Endothelial cell of umbilical vein (primary cell): ENCODE measurements at regions not wholly inside any gene's neighbourhood (a gene's known extent, or its start where the extent isn't known, plus 50 kb on each side); places are given as distances from the start of the nearest gene placed in this dataset.

ENCODE experiments used
- EZH2 ChIP-seq: IDR thresholded peaks from 2 replicates; pipeline ENCODE4 v1.6.1; 2012; ENCODE audit warnings: borderline replicate concordance, low read depth, mild to moderate bottlenecking, moderate library complexity, low read length, inconsistent platforms; ENCODE audit not compliant: severe bottlenecking
- FOS ChIP-seq: IDR thresholded peaks from 2 replicates; pipeline ENCODE4 v1.6.1; 2011; ENCODE audit warnings: mild to moderate bottlenecking, low read length, moderate library complexity, borderline replicate concordance; ENCODE audit not compliant: insufficient read depth
- GATA2 ChIP-seq: IDR thresholded peaks from 2 replicates; pipeline ENCODE4 v1.7.0; 2011; ENCODE audit warnings: low read depth, mild to moderate bottlenecking, moderate library complexity, mixed read lengths, low read length; ENCODE audit not compliant: insufficient read length, insufficient read depth
- JUN ChIP-seq: IDR thresholded peaks from 2 replicates; pipeline ENCODE4 v1.6.1; 2011; ENCODE audit warnings: borderline replicate concordance, low read depth; ENCODE audit not compliant: insufficient read length, insufficient read depth
- MAX ChIP-seq: IDR thresholded peaks from 2 replicates; pipeline ENCODE4 v1.6.1; 2011; ENCODE audit not compliant: insufficient read depth, insufficient read length
- MYC ChIP-seq: IDR thresholded peaks from one replicate; pipeline ENCODE4 v1.6.1; 2011; ENCODE audit warnings: mild to moderate bottlenecking, low read depth, low read length
- POLR2A ChIP-seq: IDR thresholded peaks from 2 replicates; pipeline ENCODE4 v1.6.1; 2012; ENCODE audit warnings: low read depth, mild to moderate bottlenecking, control low read depth, low read length
- POLR2AphosphoS5 ChIP-seq: IDR thresholded peaks from 2 replicates; pipeline ENCODE4 v1.6.1; 2012; ENCODE audit warnings: low read depth, mild to moderate bottlenecking, control low read depth, low read length, moderate library complexity; ENCODE audit not compliant: insufficient read depth
- TF ChIP-seq, protein P1 (sequence below), 2 donors: IDR thresholded peaks; 1 replicate in 1 of 2; 2 replicates in 1 of 2; pipeline ENCODE4 v1.5.1; 2011; ENCODE audit warnings: low read length in 2 of 2, mild to moderate bottlenecking in 2 of 2, moderate library complexity in 2 of 2, control low read depth in 1 of 2, inconsistent platforms in 1 of 2, low read depth in 1 of 2; ENCODE audit not compliant: insufficient read depth in 1 of 2; ENCODE audit errors: extremely low read depth in 1 of 2

- TF ChIP-seq POLR2AphosphoS5 (no peak), MAX (no peak), FOS (no peak), POLR2A (no peak), EZH2 (no peak), MYC (no peak), GATA2 (no peak), JUN (no peak)
- TF ChIP-seq, protein P1, sequence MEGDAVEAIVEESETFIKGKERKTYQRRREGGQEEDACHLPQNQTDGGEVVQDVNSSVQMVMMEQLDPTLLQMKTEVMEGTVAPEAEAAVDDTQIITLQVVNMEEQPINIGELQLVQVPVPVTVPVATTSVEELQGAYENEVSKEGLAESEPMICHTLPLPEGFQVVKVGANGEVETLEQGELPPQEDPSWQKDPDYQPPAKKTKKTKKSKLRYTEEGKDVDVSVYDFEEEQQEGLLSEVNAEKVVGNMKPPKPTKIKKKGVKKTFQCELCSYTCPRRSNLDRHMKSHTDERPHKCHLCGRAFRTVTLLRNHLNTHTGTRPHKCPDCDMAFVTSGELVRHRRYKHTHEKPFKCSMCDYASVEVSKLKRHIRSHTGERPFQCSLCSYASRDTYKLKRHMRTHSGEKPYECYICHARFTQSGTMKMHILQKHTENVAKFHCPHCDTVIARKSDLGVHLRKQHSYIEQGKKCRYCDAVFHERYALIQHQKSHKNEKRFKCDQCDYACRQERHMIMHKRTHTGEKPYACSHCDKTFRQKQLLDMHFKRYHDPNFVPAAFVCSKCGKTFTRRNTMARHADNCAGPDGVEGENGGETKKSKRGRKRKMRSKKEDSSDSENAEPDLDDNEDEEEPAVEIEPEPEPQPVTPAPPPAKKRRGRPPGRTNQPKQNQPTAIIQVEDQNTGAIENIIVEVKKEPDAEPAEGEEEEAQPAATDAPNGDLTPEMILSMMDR (IDR thresholded peaks at IDR 0.05; ENCODE audit: extremely low read depth in 1 of 2, insufficient read depth in 1 of 2, low read depth in 1 of 2, low read length in 2 of 2): no peak
Observed at GRCh38 chr6:139539852-139540251, 165.4 kb upstream of the CITED2 start.
